ENCODE measurements at regions not wholly inside any gene's neighbourhood (a gene's known extent, or its start where the extent isn't known, plus 50 kb on each side); places are given as distances from the start of the nearest gene placed in this dataset.

DNA sequence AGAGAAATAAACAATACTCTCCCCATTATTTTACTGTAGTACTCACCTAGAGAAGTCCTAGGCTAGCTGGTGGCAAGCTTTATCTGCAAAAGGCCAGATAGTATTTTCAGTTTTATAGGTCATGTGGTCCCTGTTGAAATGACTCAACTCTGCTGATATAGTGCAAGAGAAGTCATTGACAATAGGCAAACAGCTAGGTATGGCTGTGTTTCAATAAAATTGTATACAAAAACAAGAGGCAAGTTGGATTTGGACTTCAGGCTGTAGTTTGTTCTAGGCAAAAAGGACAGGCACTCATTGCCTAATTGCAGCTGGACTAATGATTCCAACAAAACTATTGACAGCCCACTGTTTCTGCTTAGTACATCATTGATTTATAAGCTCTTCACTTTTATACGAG is 328.0 kb upstream of the PDZRN3 start:
- Histone ChIP-seq H3K27me3 (ENCODE audit: insufficient read depth, low read depth) (no peaks in the 10 kb centered on the region), H3K4me3 (no peak overlapping the region), H3K4me1 (replicated peaks; ENCODE audit: insufficient read depth) (no peaks in the 10 kb centered on the region), H2AFZ (no peak overlapping the region), H3K27ac (no peak overlapping the region), H3K9me3 (ENCODE audit: insufficient read depth, low read depth) (no peaks in the 10 kb centered on the region), H3K9me2 (ENCODE audit: insufficient read depth) (no peaks in the 10 kb centered on the region), H3K79me2 (ENCODE audit: low read depth) (no peaks in the 10 kb centered on the region), H3K4me2 (no peak overlapping the region), H3F3A (ENCODE audit: insufficient read depth, low read depth) (no peaks in the 10 kb centered on the region), H3K36me3 (ENCODE audit: low read depth) (no peaks in the 10 kb centered on the region), H4K20me1 (ENCODE audit: insufficient read depth) (no peaks in the 10 kb centered on the region)
- no peak for TF ChIP-seq EZH2 (IDR thresholded peaks at IDR 0.05; ENCODE audit: low read depth)
- TF ChIP-seq, protein P1, sequence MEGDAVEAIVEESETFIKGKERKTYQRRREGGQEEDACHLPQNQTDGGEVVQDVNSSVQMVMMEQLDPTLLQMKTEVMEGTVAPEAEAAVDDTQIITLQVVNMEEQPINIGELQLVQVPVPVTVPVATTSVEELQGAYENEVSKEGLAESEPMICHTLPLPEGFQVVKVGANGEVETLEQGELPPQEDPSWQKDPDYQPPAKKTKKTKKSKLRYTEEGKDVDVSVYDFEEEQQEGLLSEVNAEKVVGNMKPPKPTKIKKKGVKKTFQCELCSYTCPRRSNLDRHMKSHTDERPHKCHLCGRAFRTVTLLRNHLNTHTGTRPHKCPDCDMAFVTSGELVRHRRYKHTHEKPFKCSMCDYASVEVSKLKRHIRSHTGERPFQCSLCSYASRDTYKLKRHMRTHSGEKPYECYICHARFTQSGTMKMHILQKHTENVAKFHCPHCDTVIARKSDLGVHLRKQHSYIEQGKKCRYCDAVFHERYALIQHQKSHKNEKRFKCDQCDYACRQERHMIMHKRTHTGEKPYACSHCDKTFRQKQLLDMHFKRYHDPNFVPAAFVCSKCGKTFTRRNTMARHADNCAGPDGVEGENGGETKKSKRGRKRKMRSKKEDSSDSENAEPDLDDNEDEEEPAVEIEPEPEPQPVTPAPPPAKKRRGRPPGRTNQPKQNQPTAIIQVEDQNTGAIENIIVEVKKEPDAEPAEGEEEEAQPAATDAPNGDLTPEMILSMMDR (conservative IDR thresholded peaks at IDR 0.05) = no peak
- intact Hi-C loops (cut with micrococcal nuclease; ENCODE audit: unreplicated experiment) = no loop called here
- no TSS peak for BruUV-seq (replicated peaks)
- DNase-seq = no peak
- POLR2A ChIA-PET (ENCODE audit: unreplicated experiment) = no interaction called here
- CTCF ChIA-PET = no interaction called here

DNA sequence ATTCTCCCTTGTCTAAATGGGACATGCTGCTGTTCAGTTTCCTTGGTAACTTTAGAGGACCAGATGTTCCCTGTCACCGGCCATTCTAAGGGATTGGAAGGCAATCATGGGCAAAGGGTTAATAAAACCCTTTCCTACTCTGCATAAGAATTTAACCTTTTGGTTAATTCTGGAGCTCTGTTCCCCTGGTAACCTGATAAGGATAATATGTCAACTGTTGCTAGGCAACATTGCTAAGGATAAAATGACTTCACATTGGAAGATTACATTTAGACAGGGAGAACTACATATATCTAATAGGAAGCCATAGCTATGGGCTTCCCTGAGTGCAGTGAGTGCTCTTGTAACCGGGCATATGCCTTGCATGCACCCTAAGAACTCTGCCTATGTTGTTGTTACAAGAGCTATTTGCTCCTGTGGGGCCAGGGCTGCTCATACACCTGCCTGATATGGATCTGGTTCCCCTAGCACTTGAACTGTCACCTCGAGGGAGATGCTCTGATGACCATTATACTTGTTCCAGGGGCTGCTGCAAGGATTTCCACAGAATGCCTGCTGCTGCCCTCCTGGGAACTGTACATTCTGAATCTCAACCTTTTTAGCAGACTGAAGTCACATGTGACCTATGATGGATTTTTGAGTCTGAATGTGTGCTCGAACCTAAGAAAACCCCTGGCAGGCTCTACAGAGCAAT is 326.3 kb upstream of the PDZRN3 start:
- intact Hi-C loops (cut with micrococcal nuclease; ENCODE audit: unreplicated experiment) = no loop called here
- DNase-seq = no peak
- no TSS peak for BruUV-seq (replicated peaks)
- ChIA-PET POLR2A (ENCODE audit: unreplicated experiment) (no interaction called here), CTCF (no interaction called here)
- Histone ChIP-seq H3K79me2 (ENCODE audit: low read depth) (no peaks in the 10 kb centered on the region), H3K27ac (no peak overlapping the region), H3K36me3 (ENCODE audit: low read depth) (no peaks in the 10 kb centered on the region), H3F3A (ENCODE audit: insufficient read depth, low read depth) (no peaks in the 10 kb centered on the region), H3K9me2 (ENCODE audit: insufficient read depth) (no peaks in the 10 kb centered on the region), H2AFZ (no peak overlapping the region), H3K4me3 (no peak overlapping the region), H3K4me1 (replicated peaks; ENCODE audit: insufficient read depth) (no peaks in the 10 kb centered on the region), H3K4me2 (no peak overlapping the region), H4K20me1 (ENCODE audit: insufficient read depth) (no peaks in the 10 kb centered on the region), H3K27me3 (ENCODE audit: insufficient read depth, low read depth) (no peaks in the 10 kb centered on the region), H3K9me3 (ENCODE audit: insufficient read depth, low read depth) (no peaks in the 10 kb centered on the region)
- no peak for TF ChIP-seq EZH2 (IDR thresholded peaks at IDR 0.05; ENCODE audit: low read depth)
- TF ChIP-seq, protein P1 (conservative IDR thresholded peaks at IDR 0.05) = no peak

DNA sequence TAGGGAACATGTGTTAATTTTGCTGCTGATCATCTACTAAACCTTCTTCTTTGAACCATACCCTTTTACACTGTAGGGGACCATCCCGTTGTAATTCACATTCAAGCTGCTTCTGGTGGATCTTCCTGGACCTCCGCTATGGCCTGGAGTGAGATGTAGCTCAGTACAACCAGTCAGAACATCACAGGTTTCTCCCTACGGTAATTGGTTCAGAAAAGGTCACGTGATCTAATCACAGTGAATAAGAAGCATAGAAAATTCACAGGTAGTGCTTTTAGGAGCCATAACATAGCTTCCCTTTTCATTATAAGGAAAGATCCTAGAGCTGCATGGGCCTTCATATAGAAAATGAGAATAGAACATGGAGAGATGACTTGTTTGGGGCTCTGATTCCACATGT is 320.8 kb upstream of the PDZRN3 start:
- no peak overlapping the region for H3K27ac ChIP-seq
- H3F3A ChIP-seq (ENCODE audit: insufficient read depth, low read depth) = no peaks in the 10 kb centered on the region
- H3K36me3 ChIP-seq (ENCODE audit: low read depth) = no peaks in the 10 kb centered on the region
- no peak overlapping the region for H3K4me2 ChIP-seq
- BruUV-seq (replicated peaks) = no TSS peak
- DNase-seq = no peak
- H3K4me1 ChIP-seq (replicated peaks; ENCODE audit: insufficient read depth) = no peaks in the 10 kb centered on the region
- H3K9me3 ChIP-seq (ENCODE audit: insufficient read depth, low read depth) = no peaks in the 10 kb centered on the region
- no peaks in the 10 kb centered on the region for H3K9me2 ChIP-seq (ENCODE audit: insufficient read depth)
- H3K79me2 ChIP-seq (ENCODE audit: low read depth) = no peaks in the 10 kb centered on the region
- H3K4me3 ChIP-seq = no peak overlapping the region
- CTCF ChIA-PET = no interaction called here
- H4K20me1 ChIP-seq (ENCODE audit: insufficient read depth) = no peaks in the 10 kb centered on the region
- no peak for TF ChIP-seq EZH2 (IDR thresholded peaks at IDR 0.05; ENCODE audit: low read depth)
- TF ChIP-seq, protein P1 (conservative IDR thresholded peaks at IDR 0.05) = no peak
- POLR2A ChIA-PET (ENCODE audit: unreplicated experiment) = no interaction called here
- H2AFZ ChIP-seq = no peak overlapping the region
- intact Hi-C loops (cut with micrococcal nuclease; ENCODE audit: unreplicated experiment) = no loop called here
- no peaks in the 10 kb centered on the region for H3K27me3 ChIP-seq (ENCODE audit: insufficient read depth, low read depth)

All from PC-9 (cell line).